ENCODE measurements at regions not wholly inside any gene's neighbourhood (a gene's known extent, or its start where the extent isn't known, plus 50 kb on each side); places are given as distances from the start of the nearest gene placed in this dataset.

DNA sequence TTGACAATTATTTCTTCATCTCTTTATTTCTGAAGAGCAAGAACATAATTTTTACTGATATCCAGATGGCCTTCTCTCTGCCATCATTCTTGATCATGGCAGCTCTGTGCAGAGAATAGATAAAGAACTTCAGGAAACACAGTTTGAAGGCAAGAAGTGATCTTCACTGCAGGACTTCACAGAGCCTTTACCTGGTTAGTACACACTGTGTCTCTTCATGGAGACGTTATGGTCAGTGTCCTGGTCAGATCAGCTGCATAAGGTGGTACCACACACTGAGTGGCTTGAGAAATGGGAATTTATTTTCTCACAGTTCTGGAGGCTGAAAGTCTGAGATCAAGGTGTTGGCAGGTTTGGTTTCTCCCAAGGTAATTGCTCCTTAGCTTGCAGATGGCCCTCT is 129.5 kb downstream of the UTP18 start:
- Histone ChIP-seq H3K4me2 (ENCODE audit: control insufficient read depth, insufficient read depth) (no peak overlapping the region), H2AFZ (ENCODE audit: control insufficient read depth, low read depth, low read length) (no peak overlapping the region), H4K20me1 (ENCODE audit: control insufficient read depth, insufficient read depth) (no peaks in the 10 kb centered on the region), H3K4me1 (ENCODE audit: control insufficient read depth, insufficient read depth, low read length) (no peaks in the 10 kb centered on the region), H3K27me3 (replicated peaks in 1 of 2; ENCODE audit: control insufficient read depth in 2 of 2, insufficient read depth in 2 of 2, low read length in 1 of 2) (no peaks in the 10 kb centered on the region; a peak in 2 of 4 replicates), H3K4me3 (no peak overlapping the region), H3K36me3 (ENCODE audit: control insufficient read depth in 2 of 2, insufficient read depth in 2 of 2, low read length in 1 of 2) (no peaks in the 10 kb centered on the region), H3K9ac (ENCODE audit: control insufficient read depth, insufficient read depth, low read length) (no peak overlapping the region), H3K79me2 (ENCODE audit: control insufficient read depth, insufficient read depth, low read length) (no peaks in the 10 kb centered on the region), H3K9me3 (replicated peaks; ENCODE audit: control insufficient read depth, insufficient read depth, low read length) (no peaks in the 10 kb centered on the region), H3K27ac (ENCODE audit: control insufficient read depth, insufficient read depth) (no peak overlapping the region)
- intact Hi-C loops (cut with micrococcal nuclease; ENCODE audit: unreplicated experiment) = no loop called here
- no TSS peak for BruUV-seq (replicated peaks)
- 0% methylated on average over 1 of the region's 1 CpG for WGBS (ENCODE audit: insufficient coverage, insufficient replicate concordance, low lambda C conversion rate, missing lambda C conversion rate)
- SMC1A ChIA-PET (ENCODE audit: uncharacterized antibody, unreplicated experiment) = interaction anchor here (0.8 kb wide), 1 partner anchor 16 kb away, joined by 3 read pairs; no protein-coding TSS in a partner anchor
- no peak for DNase-seq (ENCODE audit: low read depth, low spot score)
- no peak for ATAC-seq
- RAD21 ChIA-PET (ENCODE audit: unreplicated experiment) = no interaction called here
- CTCF ChIA-PET = no interaction called here
- in situ Hi-C loops (cut with MboI) = no loop called here
- FAIRE-seq = no peak
- POLR2A ChIA-PET = no interaction called here
- TF ChIP-seq MYB (IDR thresholded peaks at IDR 0.05; ENCODE audit: borderline replicate concordance, low read depth, low read length) (no peak), NFYA (IDR thresholded peaks at IDR 0.05; ENCODE audit: borderline replicate concordance, low read depth, low read length) (no peak), HDAC2 (IDR thresholded peaks at IDR 0.05) (no peak), BRCA1 (IDR thresholded peaks at IDR 0.05; ENCODE audit: low read depth, low read length) (no peak), ZNF207 (IDR thresholded peaks at IDR 0.05; ENCODE audit: borderline replicate concordance) (no peak), EP300 (IDR thresholded peaks at IDR 0.05; ENCODE audit: borderline replicate concordance in 1 of 2, control insufficient read depth in 1 of 2, low read depth in 2 of 2, low read length in 2 of 2) (no peak), DPF2 (IDR thresholded peaks at IDR 0.05) (no peak), RAD21 (IDR thresholded peaks at IDR 0.05; ENCODE audit: insufficient read depth, low read depth, low read length) (no peak), IKZF1 (conservative IDR thresholded peaks at IDR 0.05) (no peak), EZH2 (IDR thresholded peaks at IDR 0.05; ENCODE audit: borderline replicate concordance, control insufficient read depth, low read depth, low read length) (no peak)
- TF ChIP-seq, protein P1, sequence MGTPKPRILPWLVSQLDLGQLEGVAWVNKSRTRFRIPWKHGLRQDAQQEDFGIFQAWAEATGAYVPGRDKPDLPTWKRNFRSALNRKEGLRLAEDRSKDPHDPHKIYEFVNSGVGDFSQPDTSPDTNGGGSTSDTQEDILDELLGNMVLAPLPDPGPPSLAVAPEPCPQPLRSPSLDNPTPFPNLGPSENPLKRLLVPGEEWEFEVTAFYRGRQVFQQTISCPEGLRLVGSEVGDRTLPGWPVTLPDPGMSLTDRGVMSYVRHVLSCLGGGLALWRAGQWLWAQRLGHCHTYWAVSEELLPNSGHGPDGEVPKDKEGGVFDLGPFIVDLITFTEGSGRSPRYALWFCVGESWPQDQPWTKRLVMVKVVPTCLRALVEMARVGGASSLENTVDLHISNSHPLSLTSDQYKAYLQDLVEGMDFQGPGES (IDR thresholded peaks at IDR 0.05) = no peak
- TF ChIP-seq, protein P2, sequence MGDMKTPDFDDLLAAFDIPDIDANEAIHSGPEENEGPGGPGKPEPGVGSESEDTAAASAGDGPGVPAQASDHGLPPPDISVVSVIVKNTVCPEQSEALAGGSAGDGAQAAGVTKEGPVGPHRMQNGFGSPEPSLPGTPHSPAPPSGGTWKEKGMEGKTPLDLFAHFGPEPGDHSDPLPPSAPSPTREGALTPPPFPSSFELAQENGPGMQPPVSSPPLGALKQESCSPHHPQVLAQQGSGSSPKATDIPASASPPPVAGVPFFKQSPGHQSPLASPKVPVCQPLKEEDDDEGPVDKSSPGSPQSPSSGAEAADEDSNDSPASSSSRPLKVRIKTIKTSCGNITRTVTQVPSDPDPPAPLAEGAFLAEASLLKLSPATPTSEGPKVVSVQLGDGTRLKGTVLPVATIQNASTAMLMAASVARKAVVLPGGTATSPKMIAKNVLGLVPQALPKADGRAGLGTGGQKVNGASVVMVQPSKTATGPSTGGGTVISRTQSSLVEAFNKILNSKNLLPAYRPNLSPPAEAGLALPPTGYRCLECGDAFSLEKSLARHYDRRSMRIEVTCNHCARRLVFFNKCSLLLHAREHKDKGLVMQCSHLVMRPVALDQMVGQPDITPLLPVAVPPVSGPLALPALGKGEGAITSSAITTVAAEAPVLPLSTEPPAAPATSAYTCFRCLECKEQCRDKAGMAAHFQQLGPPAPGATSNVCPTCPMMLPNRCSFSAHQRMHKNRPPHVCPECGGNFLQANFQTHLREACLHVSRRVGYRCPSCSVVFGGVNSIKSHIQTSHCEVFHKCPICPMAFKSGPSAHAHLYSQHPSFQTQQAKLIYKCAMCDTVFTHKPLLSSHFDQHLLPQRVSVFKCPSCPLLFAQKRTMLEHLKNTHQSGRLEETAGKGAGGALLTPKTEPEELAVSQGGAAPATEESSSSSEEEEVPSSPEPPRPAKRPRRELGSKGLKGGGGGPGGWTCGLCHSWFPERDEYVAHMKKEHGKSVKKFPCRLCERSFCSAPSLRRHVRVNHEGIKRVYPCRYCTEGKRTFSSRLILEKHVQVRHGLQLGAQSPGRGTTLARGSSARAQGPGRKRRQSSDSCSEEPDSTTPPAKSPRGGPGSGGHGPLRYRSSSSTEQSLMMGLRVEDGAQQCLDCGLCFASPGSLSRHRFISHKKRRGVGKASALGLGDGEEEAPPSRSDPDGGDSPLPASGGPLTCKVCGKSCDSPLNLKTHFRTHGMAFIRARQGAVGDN (IDR thresholded peaks at IDR 0.05) = no peak
- TF ChIP-seq, protein P3, sequence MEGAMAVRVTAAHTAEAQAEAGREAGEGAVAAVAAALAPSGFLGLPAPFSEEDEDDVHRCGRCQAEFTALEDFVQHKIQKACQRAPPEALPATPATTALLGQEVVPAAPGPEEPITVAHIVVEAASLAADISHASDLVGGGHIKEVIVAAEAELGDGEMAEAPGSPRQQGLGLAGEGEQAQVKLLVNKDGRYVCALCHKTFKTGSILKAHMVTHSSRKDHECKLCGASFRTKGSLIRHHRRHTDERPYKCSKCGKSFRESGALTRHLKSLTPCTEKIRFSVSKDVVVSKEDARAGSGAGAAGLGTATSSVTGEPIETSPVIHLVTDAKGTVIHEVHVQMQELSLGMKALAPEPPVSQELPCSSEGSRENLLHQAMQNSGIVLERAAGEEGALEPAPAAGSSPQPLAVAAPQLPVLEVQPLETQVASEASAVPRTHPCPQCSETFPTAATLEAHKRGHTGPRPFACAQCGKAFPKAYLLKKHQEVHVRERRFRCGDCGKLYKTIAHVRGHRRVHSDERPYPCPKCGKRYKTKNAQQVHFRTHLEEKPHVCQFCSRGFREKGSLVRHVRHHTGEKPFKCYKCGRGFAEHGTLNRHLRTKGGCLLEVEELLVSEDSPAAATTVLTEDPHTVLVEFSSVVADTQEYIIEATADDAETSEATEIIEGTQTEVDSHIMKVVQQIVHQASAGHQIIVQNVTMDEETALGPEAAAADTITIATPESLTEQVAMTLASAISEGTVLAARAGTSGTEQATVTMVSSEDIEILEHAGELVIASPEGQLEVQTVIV (IDR thresholded peaks at IDR 0.05; ENCODE audit: borderline replicate concordance, partially characterized antibody) = no peak
- TF ChIP-seq, protein P4, sequence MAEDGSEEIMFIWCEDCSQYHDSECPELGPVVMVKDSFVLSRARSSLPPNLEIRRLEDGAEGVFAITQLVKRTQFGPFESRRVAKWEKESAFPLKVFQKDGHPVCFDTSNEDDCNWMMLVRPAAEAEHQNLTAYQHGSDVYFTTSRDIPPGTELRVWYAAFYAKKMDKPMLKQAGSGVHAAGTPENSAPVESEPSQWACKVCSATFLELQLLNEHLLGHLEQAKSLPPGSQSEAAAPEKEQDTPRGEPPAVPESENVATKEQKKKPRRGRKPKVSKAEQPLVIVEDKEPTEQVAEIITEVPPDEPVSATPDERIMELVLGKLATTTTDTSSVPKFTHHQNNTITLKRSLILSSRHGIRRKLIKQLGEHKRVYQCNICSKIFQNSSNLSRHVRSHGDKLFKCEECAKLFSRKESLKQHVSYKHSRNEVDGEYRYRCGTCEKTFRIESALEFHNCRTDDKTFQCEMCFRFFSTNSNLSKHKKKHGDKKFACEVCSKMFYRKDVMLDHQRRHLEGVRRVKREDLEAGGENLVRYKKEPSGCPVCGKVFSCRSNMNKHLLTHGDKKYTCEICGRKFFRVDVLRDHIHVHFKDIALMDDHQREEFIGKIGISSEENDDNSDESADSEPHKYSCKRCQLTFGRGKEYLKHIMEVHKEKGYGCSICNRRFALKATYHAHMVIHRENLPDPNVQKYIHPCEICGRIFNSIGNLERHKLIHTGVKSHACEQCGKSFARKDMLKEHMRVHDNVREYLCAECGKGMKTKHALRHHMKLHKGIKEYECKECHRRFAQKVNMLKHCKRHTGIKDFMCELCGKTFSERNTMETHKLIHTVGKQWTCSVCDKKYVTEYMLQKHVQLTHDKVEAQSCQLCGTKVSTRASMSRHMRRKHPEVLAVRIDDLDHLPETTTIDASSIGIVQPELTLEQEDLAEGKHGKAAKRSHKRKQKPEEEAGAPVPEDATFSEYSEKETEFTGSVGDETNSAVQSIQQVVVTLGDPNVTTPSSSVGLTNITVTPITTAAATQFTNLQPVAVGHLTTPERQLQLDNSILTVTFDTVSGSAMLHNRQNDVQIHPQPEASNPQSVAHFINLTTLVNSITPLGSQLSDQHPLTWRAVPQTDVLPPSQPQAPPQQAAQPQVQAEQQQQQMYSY (CRISPR knock-in tag; IDR thresholded peaks at IDR 0.05) = no peak

Data from GM12878 (cell line).